A172 (cell line): ENCODE measurements at regions not wholly inside any gene's neighbourhood (a gene's known extent, or its start where the extent isn't known, plus 50 kb on each side); places are given as distances from the start of the nearest gene placed in this dataset.

Experiments used
- DNase-seq: peaks from one replicate; pipeline ENCODE4 v3.0.0-alpha.2; 2015; ENCODE audit warnings: low spot score

DNA sequence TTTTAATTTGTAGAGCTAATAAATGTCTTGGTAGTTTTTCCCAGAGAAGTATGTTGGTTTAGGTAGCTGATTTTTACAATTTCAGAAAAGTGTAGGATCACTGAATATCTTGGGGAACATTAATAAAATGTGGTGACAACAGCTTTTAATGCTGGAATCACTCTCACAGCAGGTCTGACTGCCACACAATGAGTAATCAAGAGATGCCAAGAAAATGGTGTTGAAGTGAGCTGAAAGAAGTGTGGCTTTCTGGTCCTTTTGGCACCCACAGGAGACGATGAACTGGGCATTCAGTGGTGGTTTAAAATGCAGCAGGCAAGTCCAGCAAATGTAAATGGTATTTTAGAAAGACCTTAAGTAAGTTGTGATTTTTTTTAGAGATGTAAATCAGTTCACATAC, 175.8 kb downstream of the CBLN2 start:
- no peak for DNase-seq

DNA sequence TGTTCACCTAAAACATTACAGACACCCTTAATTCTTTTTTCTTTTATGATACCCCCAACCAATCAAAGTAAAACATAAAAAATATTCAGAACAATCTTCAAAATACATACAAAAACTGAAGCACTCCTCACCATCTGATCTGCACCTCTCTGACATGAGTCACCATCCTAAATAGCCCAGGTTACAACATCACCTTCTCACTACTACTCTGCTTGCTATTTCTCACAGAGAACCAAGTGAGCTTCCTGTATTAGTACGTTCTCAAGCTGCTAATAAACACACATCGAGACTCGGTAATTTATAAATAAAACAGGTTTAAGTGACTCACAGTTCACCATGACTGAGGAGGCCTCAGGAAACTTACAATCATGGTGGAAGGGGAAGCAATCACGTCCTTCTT, 183.5 kb downstream of the CBLN2 start:
- DNase-seq = no peak

DNA sequence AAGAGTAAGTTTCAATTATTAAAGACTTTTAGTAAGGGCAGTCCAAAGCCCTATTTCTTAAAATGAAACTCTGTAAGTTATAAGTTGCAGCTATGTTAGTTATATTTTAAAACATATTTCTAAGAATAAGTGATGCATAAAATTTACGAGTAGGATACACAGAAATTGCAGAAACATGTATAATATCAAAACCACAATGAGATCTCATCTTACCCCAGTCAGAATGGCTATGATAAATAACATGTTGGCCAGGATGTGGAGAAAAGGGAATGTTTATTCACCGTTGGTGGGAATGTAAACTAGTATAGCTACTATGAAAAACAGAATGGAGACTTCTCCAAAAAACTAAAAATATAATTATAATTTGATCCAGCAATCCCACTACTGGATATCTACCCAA, 201.2 kb downstream of the CBLN2 start:
- no peak for DNase-seq

DNA sequence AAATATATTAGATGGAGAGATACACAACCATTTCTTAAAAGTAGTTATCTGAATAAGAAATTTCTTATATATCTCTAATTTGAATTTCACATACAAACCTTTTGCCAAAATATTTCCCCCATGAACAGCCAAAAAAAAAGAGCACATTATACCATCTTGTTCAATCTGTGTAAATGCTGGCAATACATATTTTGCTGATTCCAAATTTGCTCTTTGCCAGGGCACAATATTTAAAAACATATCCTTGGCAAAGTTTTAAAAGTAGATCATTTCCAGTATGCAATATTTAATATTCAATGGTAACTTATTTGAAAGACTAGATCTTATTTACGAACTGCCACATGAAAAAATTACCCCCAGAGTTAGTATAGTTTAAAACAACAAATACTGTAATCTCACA, 204.2 kb downstream of the CBLN2 start:
- no peak for DNase-seq

DNA sequence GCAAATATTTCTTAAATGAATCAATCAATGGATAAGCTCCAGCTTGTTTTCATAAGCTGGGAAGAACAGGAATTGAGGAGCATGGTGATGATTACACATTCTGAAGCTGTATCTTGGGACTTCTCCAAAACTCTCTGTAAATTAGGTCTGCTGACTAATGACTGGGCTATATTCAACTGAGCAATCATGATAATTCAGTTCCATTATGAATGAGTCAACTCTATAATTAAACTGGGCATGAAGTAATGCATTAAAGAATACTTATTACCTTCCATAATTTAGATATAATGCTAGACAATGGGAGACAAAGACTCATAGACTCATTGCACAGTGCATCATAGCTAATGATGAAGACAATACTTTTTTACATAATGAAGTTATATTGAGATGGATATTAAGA, 207.4 kb downstream of the CBLN2 start:
- no peak for DNase-seq

DNA sequence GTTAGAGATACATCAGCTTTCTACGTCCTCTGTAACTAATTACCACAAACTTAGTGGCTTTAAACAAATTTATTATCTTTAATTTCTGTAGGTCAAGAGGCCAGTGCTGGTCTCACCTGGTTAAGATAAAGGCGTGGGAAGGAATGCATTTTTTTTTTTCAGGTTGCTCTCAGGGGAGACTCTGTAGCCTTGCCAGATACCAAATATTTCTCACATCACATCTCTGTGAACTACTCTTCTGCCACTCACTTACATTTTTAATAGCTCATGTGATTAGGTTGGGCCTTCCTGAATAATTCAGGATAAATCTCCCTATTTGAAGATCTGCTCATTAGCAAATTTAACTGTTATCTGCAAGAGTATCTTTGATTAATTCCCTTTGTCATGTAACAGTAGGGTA, 214.6 kb downstream of the CBLN2 start:
- no peak for DNase-seq

DNA sequence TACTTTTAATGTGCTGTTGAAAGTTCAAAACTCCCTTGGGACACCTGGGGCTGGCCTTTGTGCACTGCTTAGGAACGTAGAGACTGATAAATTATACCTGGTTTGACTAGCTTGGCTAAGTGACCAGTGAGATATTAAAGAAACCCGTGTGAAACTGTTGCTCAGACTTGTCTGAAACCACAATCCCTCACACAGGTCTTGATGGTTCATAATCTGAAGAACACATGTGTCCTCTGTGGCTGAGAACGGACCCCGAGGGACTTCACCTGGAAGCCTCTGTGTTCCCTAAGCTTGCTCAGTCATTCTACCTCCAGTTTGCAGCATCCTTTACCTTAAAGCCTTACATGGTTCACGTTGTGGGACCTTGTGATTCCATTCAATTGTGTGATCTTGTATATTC, 218.8 kb downstream of the CBLN2 start:
- no peak for DNase-seq

DNA sequence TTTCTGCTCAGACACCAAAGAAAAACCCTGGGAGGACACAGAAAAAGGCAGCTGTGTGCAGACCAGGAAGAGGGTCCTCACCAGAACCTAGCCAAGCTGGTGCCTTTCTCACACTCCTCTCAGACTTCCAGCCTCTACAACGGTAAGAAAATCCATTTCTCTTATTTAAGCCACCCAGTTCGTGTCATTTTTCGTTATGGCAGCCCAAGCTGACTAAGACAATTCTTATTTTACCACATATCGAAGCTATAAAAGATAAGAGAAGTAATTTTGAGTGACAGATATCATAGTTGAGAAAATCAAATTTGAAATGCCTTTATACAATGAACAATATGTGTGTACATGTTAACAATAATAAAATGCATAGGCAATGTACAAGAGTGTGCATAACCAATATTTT, 219.5 kb downstream of the CBLN2 start:
- no peak for DNase-seq

DNA sequence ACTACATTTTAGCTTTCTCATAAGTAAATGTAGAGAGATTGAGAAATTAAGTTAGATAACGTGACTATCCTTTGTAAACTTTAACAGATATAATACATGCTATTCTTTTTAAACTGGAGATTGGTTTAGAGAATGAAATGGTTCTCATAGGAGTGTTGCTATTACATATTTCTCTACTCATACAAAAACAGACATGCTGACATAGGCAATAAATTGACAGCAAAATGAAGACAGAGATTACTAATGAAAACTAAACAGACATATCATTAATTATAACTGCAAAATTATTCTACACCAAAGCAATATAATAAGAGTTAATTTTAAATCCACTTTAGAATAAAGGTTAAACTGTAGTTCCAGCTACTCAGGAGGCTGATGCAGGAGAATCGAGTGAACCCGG, 227.6 kb downstream of the CBLN2 start:
- DNase-seq = no peak

DNA sequence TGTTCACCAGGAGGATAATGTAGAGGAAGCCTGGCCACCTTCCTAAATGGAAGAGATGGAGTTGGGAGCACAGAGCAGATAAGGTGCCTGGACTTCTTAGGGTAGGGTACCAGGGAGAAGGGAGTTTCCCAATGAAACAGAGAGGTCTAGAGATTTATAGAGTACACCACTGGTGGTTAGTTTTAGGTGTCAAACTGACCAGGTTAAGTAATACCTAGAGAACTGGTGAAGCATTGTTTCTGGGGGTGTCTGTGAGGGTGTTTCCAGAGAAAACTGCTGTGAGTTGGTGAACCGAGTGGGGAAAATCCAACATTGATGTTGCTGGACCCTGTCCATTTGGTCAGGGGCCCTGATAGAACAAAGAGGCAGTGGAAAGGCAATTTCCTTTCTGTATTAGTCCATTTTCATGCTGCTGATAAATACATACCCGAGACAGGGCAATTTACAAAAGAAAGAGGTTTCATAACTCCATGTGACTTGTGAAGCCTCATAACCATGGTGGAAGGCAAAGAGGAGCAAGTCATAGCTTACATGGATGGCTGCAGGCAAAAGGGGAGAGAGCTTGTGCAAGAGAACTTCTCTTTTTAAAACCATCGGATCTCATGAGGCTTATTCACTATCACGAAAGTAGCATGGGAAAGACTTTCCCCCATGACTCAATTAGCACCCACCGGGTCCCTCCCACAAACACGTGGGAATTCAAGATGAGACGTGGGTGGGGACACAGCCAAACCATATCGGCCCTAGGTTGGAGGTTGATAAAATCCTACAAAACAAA, 260.8 kb downstream of the CBLN2 start:
- DNase-seq = no peak

DNA sequence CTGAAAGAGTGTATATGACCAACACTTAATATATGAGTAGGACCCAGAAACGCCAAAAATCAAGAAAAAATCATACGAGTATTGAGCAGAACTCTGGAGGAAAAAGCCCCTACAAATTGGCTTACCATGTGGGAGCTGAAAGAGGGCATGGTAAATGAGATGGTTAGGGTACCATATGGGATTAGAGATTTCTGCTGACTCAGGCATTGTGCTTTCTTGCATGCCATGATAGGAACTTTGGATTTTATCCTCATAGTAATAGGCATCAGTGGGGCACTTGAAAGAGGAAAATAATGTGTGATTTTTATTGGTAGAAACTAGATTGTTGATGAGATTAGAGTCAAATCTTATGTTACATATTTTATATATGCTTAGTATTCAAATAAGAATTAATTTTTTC, 271.1 kb downstream of the CBLN2 start:
- DNase-seq = no peak

DNA sequence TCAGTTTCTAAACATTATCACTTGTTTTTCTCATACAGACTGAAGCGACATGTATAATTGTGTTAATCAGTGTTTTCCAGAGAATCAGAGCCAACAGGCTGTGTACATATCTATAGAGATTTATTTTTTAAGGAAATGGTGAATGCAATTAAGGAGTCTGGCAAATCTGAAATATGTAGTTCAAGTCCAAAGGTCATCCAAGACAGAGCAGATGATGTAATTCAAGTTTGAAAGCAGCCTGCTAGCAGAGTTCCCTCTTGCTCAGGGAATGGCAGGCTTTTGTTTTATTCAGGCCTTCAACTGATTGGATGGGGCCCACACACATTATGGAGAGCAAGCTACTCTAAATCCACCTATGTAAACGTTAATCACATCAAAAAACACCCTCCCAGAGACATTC, 282.6 kb downstream of the CBLN2 start:
- no peak for DNase-seq

DNA sequence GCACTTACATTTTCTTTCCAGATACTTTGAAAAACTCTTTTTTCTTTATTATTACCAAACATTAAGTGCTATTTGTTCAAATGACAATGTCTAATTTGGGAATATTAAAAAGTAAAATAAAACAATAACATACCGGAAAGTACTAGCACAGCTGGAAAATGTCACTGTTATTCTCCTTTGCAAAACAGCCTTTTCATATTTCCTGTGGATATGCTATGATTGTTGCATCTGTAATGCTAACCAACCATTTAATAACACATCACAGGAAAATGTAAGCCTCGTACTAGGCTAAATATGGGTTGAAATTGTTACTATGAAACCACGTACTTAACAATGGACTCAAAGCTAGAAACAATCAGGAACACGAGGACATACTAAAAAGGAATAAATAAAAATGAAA, 298.1 kb downstream of the CBLN2 start:
- DNase-seq = no peak

DNA sequence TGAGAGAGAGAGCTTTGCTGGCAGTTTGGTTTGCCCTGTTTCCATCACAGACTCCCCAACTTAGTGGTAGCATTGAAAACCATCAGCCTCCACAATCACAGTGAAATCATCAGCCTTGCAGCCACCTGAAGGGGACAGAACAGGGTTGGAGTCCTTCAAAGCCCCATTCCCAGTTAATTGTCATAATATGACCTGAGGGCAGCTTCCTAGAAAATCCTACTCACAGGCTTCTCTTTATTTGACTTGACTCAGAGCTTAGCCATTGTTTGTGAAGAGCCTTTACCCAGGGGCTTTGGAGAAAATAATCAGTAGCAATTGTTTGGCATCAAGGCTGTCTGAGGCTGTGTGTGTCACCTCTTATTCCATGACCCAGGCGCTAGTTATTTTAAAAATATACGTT, 308.7 kb downstream of the CBLN2 start:
- DNase-seq = no peak

DNA sequence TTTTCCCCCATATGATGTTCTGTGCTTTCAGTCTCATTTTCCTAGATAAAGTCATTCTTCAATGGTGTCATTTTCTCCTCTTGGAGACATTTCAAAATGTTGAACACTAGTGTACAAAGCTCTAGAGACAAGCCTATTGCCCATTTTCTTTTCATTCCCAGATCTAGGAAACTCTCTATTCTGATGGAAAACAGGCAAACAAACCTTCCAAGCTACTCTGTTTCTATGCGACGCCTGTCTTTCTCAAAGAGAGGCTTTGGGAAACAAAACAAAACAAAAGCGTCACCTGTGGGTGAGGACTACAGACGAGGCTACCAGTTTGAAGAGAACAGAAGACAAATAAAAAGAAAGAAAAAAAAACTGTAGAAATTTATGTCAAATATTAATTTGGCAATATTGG, 311.0 kb downstream of the CBLN2 start:
- no peak for DNase-seq

DNA sequence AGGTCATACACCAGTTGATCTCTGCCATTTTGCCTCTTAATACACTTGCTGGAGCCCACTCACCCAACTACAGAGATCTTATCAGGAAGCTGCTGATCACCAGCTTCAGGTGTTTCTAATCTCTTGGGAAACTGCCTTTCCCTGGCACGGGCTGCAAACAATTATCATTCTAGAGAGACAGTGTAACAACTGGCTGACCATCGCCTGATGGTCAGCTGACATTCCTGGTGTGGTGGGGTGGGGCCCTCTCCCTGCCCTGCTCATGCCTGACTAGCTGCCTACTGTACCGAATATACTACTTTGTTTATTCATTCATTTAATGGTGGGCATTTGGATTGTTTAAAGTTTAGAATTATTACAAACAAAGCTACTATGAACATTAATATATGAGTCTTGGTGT, 311.5 kb downstream of the CBLN2 start:
- no peak for DNase-seq

DNA sequence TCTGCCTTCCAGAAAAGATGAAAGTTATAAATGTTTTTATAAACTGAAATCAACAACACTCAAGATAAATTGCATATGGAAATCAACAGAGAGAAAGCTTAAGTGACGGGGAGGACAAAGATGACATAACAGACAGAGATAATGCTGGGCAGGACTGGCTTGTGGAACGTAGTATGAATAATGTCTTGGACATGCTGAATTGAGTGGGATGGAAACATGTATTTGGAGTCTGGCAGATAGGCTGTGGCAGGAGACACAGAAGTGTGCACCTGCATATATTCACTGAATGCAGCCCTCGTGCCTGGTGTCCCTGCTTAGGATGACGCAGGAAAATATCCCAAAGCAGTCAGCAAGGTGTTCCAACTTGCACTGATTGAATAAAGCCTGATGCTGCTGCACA, 318.2 kb downstream of the CBLN2 start:
- no peak for DNase-seq

DNA sequence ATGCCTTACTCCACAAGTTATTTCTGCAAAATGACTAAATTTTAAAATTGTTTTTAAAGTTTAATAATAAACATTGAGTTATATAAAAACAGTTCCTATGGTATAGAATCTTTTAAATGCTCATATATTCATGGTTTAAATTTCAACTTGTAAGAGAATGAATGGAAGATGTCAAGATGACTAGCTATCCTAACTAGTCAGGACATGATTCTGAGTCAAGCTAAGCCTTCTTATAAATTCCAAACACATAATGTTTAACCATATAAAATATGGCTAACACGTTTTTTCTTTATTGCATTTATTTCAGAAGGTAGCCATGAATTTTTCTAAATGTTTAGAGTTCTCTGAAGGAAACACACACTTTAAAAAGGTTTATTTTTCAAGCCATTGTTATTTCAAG, 320.4 kb downstream of the CBLN2 start:
- no peak for DNase-seq

DNA sequence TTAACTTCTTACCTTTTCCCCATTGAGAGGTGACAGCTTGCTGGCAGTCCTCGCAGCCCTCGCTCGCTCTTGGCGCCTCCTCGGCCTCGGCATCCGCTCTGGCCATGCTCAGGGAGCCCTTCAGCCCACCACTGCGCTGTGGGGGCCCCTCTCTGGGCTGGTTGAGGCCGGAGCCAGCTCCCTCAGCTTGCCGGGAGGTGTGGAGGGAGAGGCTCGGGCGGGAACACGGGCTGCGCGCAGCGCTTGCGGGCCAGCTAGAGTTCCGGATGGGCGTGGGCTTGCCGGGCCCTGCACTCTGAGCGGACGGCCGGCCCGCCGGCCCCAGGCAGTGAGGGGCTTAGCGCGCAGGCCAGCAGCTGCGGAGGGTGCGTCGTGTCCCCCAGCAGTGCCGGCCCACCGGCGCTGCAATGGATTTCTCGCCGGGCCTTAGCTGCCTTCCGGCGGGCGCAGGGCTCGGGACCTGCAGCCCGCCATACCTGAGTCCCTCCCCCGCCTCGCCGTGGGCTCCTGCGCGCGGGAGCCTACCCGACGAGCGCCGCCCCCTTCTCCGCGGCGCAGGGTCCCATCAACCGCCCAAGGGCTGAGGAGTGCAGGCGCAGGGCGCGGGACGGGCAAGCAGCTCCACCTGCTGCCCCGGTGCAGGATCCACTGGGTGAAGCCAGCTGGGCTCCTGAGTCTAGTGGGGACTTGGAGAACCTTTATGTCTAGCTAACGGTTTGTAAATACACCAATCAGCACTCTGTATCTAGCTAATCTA, 335.0 kb downstream of the CBLN2 start:
- no peak for DNase-seq

DNA sequence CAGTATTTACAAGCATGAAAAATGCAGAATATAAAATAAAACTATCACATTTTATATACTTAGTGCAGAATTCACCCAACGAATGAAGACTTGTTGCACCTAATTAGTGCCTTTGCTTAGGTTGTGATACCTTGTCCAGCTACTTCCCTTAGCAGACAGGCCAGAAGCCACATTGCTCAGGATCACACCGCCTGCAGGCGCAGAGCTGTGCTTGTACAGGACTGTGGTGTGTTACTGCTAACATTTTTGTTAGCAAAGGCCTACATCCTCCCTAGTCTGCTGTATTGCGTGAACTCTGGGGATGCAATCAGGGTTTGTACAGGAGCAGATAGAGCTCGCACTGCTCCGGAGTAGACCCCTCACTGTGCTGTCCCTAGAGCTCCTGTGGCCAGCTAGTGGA, 336.9 kb downstream of the CBLN2 start:
- no peak for DNase-seq

DNA sequence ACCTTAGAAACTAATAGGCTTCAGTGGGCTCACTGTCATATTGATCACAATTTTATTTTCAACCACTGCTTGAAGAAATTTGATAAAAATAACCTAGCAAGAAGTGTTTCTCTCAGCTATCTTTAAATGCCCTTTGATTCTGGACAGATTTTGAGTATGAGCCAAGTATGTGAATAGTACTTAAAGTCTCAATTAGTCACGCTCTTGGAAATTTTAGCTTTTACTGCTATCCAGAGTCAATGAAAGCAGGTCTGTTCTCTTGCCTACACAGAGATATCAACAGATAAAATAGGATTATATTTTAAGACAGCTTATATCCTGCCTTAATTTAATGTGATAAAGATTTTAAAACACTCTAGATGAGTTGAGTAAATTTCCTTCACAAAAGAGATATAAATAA, 337.3 kb downstream of the CBLN2 start:
- DNase-seq = no peak

DNA sequence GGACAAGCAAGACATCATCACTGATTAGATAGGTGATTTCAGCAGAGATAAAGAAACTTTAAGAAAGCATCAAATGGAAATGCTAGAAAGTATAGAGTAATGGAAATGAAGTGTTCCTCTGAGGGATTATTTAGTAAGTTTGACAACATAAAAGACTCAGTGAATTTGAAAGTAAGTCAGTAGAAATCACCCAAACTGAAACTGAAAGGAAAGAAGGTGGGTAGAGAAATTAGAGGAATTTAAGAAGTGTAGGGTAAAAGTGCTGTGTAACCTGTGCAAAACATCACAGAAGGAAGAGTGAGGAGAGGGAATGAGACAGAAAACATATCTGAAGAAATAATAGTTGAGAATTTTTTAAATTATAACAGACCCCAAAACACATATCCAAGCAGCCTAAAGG, 343.1 kb downstream of the CBLN2 start:
- DNase-seq = no peak

DNA sequence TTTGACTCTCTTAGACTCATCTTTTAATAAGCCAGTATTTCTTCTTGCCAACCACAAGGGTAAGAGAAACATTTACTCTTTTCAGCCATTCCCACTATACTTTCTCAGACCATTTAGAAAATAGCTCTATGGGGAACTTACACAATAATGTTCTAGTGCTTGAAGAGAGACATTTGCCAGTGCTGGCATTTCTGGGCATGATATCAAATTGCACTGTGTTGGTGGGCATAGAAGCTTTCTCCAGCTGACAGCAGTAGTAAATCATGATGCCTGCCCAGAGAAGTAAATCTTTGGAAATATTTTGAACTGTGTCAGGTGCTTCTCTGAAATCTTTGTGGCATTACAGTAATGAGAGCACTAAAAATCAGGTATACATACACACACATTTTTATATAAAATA, 346.6 kb downstream of the CBLN2 start:
- DNase-seq = no peak

DNA sequence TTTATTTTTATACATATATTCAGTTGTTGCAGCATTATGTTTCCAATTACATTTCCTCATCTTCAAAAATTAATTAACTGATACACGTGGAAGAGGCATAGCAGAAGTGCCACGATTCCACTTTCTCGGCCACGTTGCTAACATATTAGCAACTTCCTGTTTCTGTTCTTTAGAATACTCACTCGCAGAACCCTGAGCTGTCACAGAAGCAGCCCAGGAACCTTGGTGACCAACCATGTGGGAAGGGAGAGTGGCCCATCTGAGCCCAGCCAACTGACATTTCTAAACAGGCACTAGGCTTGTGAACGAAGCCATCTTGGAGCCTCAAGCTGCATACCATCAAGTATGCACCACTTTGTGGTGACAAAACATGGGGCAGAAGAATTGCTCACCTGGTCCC, 350.1 kb downstream of the CBLN2 start:
- DNase-seq = no peak
